AML-193 (cell line): ENCODE measurements at regions not wholly inside any gene's neighbourhood (a gene's known extent, or its start where the extent isn't known, plus 50 kb on each side); places are given as distances from the start of the nearest gene placed in this dataset.

Experiments
- DNase-seq, 2 experiments: peaks; one replicate each; lab custom pipeline; 2025; lab: John Stamatoyannopoulos, UW

- DNase-seq: no peak
Measured at GRCh38 chr3:72237679-72238009, 452.7 kb upstream of the PROK2 start.

DNA sequence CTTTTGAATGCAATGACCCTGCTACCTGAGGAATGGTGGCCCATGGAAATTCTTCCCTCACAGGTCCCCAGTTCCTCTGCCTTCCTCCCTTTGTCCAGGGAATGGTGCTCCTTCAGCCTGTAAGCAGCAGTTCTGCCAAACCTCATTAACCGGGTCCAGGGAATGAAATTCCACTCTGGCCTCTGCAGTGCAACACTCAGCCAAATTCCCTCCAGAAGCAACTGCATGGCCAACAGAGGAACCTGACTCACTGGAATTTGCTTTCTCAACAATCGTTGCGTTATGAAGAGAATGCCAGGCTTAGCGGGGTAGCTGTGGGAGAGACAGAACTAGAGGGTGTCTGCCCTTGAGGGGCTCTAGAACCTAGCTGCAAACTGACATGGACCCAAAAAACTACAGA is 449.4 kb upstream of the PROK2 start:
- no peak for DNase-seq

GRCh38 chr3:72233571-72233970 is 448.6 kb upstream of the PROK2 start:
- DNase-seq: no peak

DNA sequence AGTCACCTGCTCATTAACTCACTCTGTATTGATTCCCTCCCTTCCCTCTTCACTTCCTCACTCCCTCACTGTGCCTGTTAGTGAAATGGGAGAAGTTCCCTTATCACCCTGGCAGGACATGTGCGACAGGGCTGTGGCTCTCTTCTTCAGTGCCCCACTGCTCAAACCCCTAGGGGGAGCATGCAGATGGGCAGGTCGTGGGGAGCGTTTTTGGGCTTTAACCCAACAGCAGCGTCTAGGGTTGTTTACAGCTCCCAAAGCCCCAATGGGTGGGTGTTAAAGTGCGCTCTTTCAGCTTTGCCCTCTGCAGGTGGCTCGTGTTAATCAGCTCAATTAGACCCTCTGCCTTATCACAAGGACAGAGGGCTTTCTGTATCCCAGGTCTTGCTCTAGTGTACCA is 447.8 kb upstream of the PROK2 start:
- DNase-seq: no peak

GRCh38 chr3:72232331-72232730 is 447.4 kb upstream of the PROK2 start:
- no peak for DNase-seq

DNA sequence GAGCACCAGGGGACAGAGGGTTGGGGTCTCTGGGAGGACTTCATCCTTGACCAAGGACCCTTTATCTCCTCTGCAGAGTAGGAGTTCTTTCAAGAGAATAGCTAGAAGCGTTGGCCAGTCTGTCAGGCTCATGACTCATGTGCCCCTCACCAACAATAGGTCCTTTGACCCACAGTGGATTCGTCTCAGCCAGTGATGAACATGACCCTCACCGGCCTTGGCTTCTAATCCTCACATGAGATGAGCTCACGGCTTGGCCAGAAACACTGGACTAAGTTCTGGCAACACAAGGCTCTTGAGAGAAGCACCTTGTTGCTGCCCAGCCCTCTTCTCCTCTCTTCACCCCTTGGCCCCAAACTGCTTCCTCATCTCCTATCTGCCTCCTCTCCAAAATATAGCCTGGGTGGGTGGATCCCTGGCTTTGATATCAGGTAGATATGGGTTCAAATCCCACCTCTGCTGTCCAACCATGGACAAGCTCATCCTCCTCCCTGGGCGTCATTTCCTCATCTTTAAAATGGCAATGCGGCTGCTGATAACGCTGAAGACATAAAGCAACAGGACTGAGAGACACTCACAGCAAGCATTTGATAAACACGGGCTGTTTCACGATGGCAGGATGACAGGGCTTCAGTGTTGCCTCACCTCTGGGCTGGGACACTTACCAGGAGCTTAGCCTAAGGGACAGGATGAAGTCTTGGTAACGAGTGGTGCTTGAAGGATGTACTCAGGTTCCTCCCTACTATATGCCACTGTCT is 446.7 kb upstream of the PROK2 start:
- DNase-seq: no peak

DNA sequence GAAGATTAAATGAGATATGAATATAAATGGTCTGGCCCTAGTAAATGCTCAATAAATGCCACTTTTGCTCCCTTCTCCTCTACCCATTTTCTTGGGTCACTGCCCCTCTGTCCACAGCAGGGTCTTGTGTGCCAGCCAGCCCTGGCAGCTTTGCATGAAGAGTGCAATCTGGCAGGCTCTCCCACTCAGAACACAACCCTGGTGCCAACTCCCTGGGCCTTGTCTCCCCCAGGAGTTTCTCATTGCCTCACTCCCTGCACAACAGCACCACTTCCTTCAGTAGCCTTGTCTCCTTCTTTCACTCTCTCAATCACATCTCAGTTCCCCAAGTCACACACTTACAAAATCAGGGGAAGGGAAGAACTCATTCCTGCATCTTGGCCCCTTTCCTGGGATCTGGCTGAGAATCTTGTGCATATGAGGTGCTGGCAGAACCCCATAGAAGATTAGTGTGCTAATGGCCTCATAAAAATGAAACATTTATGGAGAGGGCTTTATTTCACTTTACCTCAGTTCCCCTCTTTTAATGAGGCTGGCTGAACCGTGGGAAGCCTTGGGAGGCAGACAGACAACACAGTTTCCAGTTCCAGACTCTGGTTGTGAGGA is 445.9 kb upstream of the PROK2 start:
- DNase-seq: no peak

GRCh38 chr3:72229952-72230351 is 445.0 kb upstream of the PROK2 start:
- DNase-seq: no peak

GRCh38 chr3:72227486-72228070 is 442.6 kb upstream of the PROK2 start:
- no peak for DNase-seq

DNA sequence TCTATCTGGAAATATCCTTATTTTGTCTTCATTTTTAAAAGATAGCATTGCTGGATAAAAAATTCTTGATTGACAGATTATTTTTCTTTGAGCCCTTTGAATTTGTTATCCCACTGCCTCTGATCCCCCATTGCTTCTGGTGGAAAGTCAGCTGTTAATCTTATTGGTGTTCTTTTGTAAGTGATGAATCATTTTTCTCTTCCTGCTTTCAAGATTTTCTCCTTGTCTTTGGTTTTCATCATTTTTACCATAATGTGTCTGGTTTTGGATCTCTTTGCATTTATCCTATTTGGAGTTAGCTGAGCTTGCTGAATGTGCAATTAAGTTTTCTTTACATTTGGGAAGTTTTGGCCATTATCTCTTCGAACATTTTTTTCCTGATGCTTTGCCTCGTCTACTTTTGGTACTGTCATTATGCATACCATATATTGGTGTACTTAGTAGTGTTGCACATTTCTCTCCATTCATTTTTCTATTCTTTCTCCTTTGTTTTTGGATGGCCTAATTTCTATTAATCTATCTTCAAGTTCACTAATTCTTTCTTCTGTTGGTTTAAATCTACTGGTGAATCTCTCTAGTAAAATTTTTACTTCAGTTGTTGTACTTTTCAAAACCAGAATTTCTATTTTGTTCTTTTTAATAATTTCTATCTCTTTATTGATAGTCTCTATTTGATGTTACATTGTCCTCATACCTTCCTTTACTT is 440.0 kb upstream of the PROK2 start:
- no peak for DNase-seq

DNA sequence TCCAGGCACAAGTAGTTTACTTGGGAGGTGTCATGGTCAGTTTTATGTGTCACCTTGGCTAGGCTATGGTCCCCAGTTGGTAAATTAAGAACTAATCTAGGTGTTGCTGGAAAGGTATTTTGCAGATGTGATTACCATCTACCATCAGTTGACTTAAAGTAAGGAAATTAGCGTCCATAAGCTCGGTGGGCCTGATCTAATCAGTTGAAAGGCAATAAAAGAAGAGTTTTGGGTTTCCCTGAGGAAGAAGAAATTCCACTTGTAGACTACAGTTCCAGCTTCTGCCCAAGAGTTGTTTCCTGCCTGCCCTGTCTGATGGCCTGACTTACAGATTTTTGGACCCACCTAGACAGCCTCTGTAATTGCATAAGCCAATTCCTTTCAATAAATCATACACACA is 438.7 kb upstream of the PROK2 start:
- no peak for DNase-seq

DNA sequence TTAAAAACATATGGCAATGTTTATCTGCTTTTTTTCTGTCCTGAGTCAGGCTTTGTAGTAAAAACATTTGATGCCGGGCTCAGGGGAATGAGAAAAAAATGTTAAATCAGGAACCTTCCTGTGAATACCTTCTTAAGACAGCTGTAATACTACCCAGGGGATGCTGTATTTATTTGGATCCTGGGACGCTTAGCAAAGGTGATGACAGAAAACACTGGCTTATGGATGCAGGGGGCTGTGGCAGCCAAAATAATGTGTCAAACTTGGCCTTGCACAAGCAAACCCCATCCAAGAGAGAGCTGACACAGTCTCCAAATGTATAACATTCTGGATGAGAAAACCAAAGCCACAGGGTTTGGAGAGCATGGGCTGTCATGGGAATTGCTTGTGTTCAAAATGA is 438.2 kb upstream of the PROK2 start:
- DNase-seq: no peak

- no peak for DNase-seq
Measured at GRCh38 chr3:72222410-72222809, 437.5 kb upstream of the PROK2 start.

GRCh38 chr3:72220946-72221345 is 436.0 kb upstream of the PROK2 start:
- no peak for DNase-seq

DNA sequence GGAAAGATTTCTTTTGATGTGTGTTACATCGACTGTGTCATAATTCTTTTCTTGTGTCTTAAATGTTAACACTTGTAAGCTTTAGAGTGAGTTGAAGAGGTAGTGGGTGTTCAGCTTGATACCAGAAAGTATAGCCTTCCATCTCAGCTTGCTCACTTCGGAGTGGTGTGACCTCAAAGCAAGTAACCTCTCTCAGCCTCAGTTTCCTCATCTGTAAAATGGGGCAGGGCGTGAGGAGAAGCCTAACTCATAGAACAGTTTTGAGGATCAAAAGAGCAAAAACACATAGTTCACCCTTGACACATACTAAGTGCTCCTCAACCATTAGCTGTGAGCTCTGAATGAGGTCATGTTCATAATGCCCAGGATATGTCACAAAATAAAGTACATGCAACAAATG is 434.8 kb upstream of the PROK2 start:
- DNase-seq: no peak

GRCh38 chr3:72217570-72217969 is 432.6 kb upstream of the PROK2 start:
- no peak for DNase-seq

DNA sequence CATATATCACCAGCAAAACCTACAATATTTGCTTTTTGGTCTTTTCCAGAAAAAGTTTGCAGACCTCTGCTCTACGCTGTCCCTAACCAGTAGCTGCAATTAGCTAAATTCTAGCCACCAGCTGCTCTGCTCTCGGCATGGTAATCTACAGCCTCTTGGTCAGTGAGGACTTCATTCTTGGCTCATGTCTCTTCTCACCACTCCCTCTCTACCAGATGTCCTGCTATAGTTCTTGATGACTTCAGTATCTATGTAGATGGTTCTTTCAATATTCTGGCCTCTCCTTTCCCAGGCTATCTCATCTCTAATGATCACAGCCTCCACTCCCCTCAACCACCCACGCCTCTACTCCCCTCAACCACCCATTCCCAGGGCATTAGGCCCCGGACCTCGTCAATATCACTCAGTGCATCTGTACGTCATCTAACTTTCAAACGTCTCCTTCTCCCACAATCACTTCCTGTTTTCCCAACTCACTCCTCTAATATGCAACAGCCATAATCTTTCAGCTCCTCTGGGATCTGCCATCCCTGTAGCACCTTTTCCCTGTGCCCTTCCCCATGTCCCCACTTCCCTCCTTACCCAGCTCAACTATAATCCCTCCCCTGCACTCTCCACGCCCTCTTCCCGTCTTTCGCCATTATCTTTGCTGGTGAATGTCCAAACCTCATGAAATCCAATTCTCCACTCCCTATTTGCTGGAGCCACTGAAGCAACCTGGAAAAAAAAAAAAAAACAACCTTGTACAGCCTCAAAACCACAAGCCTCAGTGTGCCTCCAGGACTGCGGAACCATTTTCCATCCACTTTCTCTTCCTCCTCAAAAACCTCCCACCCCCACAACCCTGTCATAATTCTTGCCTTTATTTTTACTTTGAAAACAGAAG is 429.4 kb upstream of the PROK2 start:
- no peak for DNase-seq

GRCh38 chr3:72213296-72214065 is 428.5 kb upstream of the PROK2 start:
- no peak for DNase-seq

DNA sequence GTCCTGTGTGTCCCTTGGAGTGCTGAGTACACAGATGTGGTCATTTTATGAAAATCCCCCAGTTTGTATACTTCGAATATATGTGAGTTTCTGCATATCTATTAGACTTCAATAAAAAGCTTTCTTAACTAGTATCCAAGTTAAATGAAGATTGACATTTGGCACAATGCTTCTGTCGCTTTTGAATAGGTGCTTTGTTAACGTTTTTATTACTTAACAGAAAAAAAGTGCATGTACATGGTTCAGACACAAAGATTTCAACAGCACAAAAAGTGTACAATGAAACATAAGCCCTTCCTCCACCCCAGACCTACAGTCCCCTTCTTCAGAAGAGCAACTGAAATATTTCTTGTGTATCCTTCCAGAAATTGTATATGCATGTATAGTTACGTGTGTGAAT is 427.4 kb upstream of the PROK2 start:
- DNase-seq: no peak

DNA sequence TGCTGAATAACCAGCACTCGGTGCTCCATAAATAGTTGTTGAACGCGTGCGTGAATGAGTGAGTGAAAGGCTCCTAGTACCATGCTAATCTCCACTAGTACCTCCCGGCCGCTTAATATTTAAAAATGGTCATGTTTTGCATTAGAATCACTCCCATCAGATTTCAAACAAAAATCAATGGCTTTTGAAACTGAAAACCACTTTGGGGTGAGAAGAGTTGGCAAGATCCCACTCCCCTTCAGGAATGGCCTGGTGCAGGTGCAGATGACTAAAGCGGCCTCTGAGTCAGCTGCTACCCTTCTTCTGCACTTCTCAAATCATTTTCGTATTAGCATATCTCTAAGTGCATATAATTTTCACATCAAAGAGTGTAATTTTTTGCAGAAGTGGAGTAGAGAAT is 425.3 kb upstream of the PROK2 start:
- DNase-seq: no peak

DNA sequence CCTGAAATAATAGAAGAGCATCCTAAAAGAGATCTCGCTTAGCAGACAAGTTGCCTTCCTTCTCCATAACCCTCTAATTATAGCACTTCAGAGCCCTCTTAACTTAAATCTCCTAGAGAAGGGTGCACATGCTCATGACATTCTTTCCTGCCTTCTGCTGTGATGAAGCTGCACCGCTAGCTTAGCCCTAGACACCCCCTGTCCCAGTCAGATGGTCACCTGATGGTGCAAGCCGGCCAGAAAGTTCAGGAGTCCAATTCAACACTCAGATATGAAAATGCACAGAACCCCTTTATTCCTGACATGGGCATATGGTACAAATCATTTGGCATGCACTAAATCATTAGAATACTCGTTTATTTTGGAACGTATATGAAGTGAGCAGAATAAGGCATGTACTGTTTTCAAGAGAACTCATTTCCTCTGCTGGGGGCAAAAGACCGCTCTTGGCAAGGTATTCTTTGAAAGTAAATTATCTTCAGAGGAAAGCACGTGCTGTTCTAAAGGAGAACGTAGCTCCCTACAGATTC is 420.4 kb upstream of the PROK2 start:
- DNase-seq: no peak
